GM10266 (cell line): ENCODE measurements at regions not wholly inside any gene's neighbourhood (a gene's known extent, or its start where the extent isn't known, plus 50 kb on each side); places are given as distances from the start of the nearest gene placed in this dataset.

Source experiments
- DNase-seq: peaks from one replicate; pipeline ENCODE4 v3.0.0; 2012; ENCODE audit errors: extremely low spot score
- TF ChIP-seq, protein P1 (sequence below): IDR thresholded peaks from 2 replicates; pipeline ENCODE4 v1.5.1; 2012; ENCODE audit warnings: mild to moderate bottlenecking, low read depth; ENCODE audit not compliant: control insufficient read depth, insufficient read depth; ENCODE audit errors: missing control alignments

- no peak for DNase-seq
- TF ChIP-seq, protein P1, sequence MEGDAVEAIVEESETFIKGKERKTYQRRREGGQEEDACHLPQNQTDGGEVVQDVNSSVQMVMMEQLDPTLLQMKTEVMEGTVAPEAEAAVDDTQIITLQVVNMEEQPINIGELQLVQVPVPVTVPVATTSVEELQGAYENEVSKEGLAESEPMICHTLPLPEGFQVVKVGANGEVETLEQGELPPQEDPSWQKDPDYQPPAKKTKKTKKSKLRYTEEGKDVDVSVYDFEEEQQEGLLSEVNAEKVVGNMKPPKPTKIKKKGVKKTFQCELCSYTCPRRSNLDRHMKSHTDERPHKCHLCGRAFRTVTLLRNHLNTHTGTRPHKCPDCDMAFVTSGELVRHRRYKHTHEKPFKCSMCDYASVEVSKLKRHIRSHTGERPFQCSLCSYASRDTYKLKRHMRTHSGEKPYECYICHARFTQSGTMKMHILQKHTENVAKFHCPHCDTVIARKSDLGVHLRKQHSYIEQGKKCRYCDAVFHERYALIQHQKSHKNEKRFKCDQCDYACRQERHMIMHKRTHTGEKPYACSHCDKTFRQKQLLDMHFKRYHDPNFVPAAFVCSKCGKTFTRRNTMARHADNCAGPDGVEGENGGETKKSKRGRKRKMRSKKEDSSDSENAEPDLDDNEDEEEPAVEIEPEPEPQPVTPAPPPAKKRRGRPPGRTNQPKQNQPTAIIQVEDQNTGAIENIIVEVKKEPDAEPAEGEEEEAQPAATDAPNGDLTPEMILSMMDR = no peak
These were observed 214.6 kb upstream of the FAM241A start for GRCh38 chr4:111930659-111931058.

DNA sequence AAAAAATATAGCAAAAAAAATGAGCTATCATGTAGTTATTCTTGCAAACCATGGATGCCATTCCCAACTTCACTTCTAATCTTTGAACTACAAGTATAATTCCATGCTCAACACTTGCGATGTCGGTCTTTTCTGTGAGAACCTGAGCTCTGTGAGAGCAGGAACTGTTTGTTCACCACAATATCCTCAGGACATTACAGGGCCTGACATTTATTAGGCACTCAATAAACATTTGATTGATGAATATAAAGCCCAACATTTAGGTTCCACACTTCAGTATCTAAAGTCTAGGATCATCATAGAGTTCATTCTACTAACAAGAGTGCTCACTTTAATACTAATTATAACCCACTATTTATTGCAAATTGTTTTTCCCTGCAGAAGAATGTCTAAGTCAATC lies 211.6 kb upstream of the FAM241A start:
- TF ChIP-seq, protein P1 = no peak
- no peak for DNase-seq

- TF ChIP-seq, protein P1 = no peak
- no peak for DNase-seq
These were observed 210.9 kb upstream of the FAM241A start for GRCh38 chr4:111934314-111934713.

DNA sequence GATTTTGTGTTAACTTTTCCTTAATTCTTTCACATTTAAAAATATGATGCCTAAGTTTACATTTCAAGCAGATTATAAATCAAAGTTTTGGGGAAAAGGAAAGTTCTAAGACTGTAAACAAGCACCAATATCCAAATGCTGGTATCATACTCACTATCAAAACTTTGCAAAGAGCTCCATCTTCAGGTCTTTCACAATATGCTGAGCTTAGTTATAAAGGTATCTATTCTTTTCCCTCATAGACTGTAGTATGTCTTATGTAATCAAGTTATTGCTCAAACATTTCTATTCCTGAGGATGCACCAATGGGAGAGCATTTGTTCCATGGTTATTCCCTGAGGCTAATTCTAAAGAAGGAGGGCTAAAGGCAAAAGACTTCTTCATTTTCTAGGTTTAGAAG lies 207.9 kb upstream of the FAM241A start:
- no peak for DNase-seq

GRCh38 chr4:111941957-111942356 lies 203.3 kb upstream of the FAM241A start:
- no peak for DNase-seq
- TF ChIP-seq, protein P1 = no peak

More for the DNA sequence above, 207.9 kb upstream of the FAM241A start:
- TF ChIP-seq, protein P1 = peak; percentile 55

DNA sequence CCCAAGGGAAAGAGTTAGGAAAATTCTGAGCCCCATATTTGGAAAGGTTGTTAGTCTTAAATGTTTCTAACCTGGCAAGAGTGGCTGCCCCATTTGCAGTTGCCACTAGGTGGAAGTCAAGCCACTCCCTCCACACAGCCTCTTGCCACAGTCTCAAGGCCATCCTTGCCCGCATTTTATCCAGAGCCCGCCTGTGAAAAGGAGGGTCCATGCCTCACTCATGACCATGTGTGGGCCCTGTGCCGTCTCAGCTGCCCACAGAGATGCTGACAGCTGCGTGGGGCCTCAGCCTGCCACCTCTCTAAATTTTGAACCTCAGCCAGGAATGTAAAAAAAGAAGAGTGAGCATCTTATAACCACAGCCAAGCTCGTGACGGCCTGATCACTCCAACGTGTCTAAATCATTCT lies 201.5 kb upstream of the FAM241A start:
- TF ChIP-seq, protein P1 = peak; percentile 79
- peak; percentile 14 for DNase-seq

GRCh38 chr4:111945014-111945413 lies 200.2 kb upstream of the FAM241A start:
- TF ChIP-seq, protein P1 = no peak
- DNase-seq = no peak
